Stimulated activated CD4-positive, alpha-beta T cell treated with anti-CD3 and anti-CD28 coated beads, TNF-alpha, amount 100 ng/mL, for 48 hours (primary cell): ENCODE measurements at regions not wholly inside any gene's neighbourhood (a gene's known extent, or its start where the extent isn't known, plus 50 kb on each side); places are given as distances from the start of the nearest gene placed in this dataset.

Experiments
- DNase-seq, 3 donors: peaks; one replicate each; pipeline ENCODE4 v3.0.0-alpha.2; 2020; ENCODE audit warnings: low read depth in 3 of 3

- no peak for DNase-seq
Measured at GRCh38 chr7:438361-438760, 81.3 kb downstream of the PDGFA start.

- DNase-seq: no peak
Measured at GRCh38 chr7:438916-439315, 80.7 kb downstream of the PDGFA start.

- DNase-seq: no peak
Measured at GRCh38 chr7:440059-440749, 79.4 kb downstream of the PDGFA start.

GRCh38 chr7:441684-442421 is 77.8 kb downstream of the PDGFA start:
- no peak for DNase-seq

GRCh38 chr7:442457-442856 is 77.2 kb downstream of the PDGFA start:
- no peak for DNase-seq

- no peak for DNase-seq
Measured at GRCh38 chr7:443279-443833, 76.3 kb downstream of the PDGFA start.

- DNase-seq: no peak
Measured at GRCh38 chr7:444606-445005, 75.0 kb downstream of the PDGFA start.

GRCh38 chr7:445020-445419 is 74.6 kb downstream of the PDGFA start:
- DNase-seq: no peak

GRCh38 chr7:445563-446288 is 73.9 kb downstream of the PDGFA start:
- DNase-seq: no peak

GRCh38 chr7:446289-446935 is 73.2 kb downstream of the PDGFA start:
- DNase-seq: no peak
